DMS 273 (cell line): ENCODE measurements at regions not wholly inside any gene's neighbourhood (a gene's known extent, or its start where the extent isn't known, plus 50 kb on each side); places are given as distances from the start of the nearest gene placed in this dataset.

Source experiments
- DNase-seq: peaks from one replicate; lab custom pipeline; 2025; ENCODE audit not compliant: unreplicated experiment; lab: John Stamatoyannopoulos, UW

GRCh38 chr6:150536835-150537234, 62.9 kb upstream of the PLEKHG1 start:
- no peak for DNase-seq

GRCh38 chr6:150537491-150537890, 62.2 kb upstream of the PLEKHG1 start:
- DNase-seq: no peak

- DNase-seq: no peak
Observed at GRCh38 chr6:150537893-150538292, 61.8 kb upstream of the PLEKHG1 start.

GRCh38 chr6:150539111-150539510, 60.6 kb upstream of the PLEKHG1 start:
- no peak for DNase-seq

GRCh38 chr6:150539568-150539967, 60.1 kb upstream of the PLEKHG1 start:
- no peak for DNase-seq

- DNase-seq: no peak
Observed at GRCh38 chr6:150541576-150541975, 58.1 kb upstream of the PLEKHG1 start.

GRCh38 chr6:150543178-150543577, 56.5 kb upstream of the PLEKHG1 start:
- no peak for DNase-seq

GRCh38 chr6:150544793-150545192, 54.9 kb upstream of the PLEKHG1 start:
- DNase-seq: no peak

GRCh38 chr6:150546457-150546856, 53.2 kb upstream of the PLEKHG1 start:
- DNase-seq: no peak

GRCh38 chr6:150547502-150548222, 52.0 kb upstream of the PLEKHG1 start:
- no peak for DNase-seq

GRCh38 chr6:150548330-150548729, 51.4 kb upstream of the PLEKHG1 start:
- DNase-seq: no peak

- peak; percentile 30 for DNase-seq
Observed at GRCh38 chr6:150549007-150549406, 50.7 kb upstream of the PLEKHG1 start.

- DNase-seq: no peak
Observed at GRCh38 chr6:150549674-150550101, 50.0 kb upstream of the PLEKHG1 start.
